H1 (cell line): ENCODE measurements at regions not wholly inside any gene's neighbourhood (a gene's known extent, or its start where the extent isn't known, plus 50 kb on each side); places are given as distances from the start of the nearest gene placed in this dataset.

ENCODE experiments used
- CTCF ChIA-PET: fragments of 300-600 bp; sonication (Branson Sonifier 250); formaldehyde crosslinking; loops from one replicate; lab custom pipeline; 2021; ENCODE audit not compliant: partially characterized antibody; lab: Charles Lee
- POLR2A ChIA-PET: fragments of 300-600 bp; sonication (Branson Sonifier 250); formaldehyde crosslinking; loops from one replicate; lab custom pipeline; 2021; ENCODE audit warnings: inconsistent platforms; ENCODE audit not compliant: partially characterized antibody; lab: Charles Lee
- DNase-seq, 2 experiments: peaks; one replicate each; pipeline versions ENCODE4 v3.0.0 to v3.0.0-alpha.2; 2010 to 2022; ENCODE audit warnings: low spot score in 2 of 2, low read depth in 1 of 2, mixed read lengths in 1 of 2
- FAIRE-seq: peaks from 2 replicates; lab custom pipeline; 2011; peaks lifted over from hg19 to GRCh38; lab: Jason Lieb, UNC
- H2AFZ ChIP-seq: 2 replicates; pipeline ENCODE4 v1.8.1; 2012; ENCODE audit warnings: low read length, inconsistent platforms
- H2AK5ac ChIP-seq: 2 replicates; pipeline ENCODE4 v1.6.1; 2013; ENCODE audit warnings: low read depth, low read length
- H2BK120ac ChIP-seq: replicated peaks from 2 replicates; pipeline ENCODE3; 2013; ENCODE audit warnings: low read depth, low read length, inconsistent platforms
- H2BK12ac ChIP-seq: 2 replicates; pipeline ENCODE4 v1.6.1; 2013; ENCODE audit warnings: low read depth, low read length
- H2BK15ac ChIP-seq: 2 replicates; pipeline ENCODE4 v1.6.1; 2013; ENCODE audit warnings: low read length
- H2BK20ac ChIP-seq: 2 replicates; pipeline ENCODE4 v1.6.1; 2013; ENCODE audit warnings: low read length
- H2BK5ac ChIP-seq: 2 replicates; pipeline ENCODE4 v1.6.1; 2013; ENCODE audit warnings: low read depth, low read length
- H3K14ac ChIP-seq: 2 replicates; pipeline ENCODE4 v1.6.1; 2013; ENCODE audit warnings: inconsistent platforms; ENCODE audit not compliant: insufficient read length
- H3K18ac ChIP-seq: 2 replicates; pipeline ENCODE4 v1.6.1; 2013; ENCODE audit warnings: low read length; ENCODE audit errors: extremely low read depth
- H3K23ac ChIP-seq: 2 replicates; pipeline ENCODE4 v1.6.1; 2013; ENCODE audit warnings: inconsistent platforms; ENCODE audit not compliant: insufficient read length
- H3K23me2 ChIP-seq: 2 replicates; pipeline ENCODE4 v1.6.1; 2013; ENCODE audit warnings: low read depth, low read length
- H3K27ac ChIP-seq: 2 replicates; pipeline ENCODE4 v1.6.1; 2011; ENCODE audit warnings: low read depth, low read length, inconsistent platforms
- H3K27me3 ChIP-seq, 4 experiments: replicated peaks in 1 of 4; 1 replicate in 1 of 4; 2 replicates in 3 of 4; pipeline versions ENCODE4 v1.6.1 to v1.8.1; 2011 to 2013; ENCODE audit warnings: low read length in 3 of 4, mild to moderate bottlenecking in 3 of 4, inconsistent platforms in 2 of 4, mixed read lengths in 2 of 4, moderate library complexity in 1 of 4; ENCODE audit not compliant: control insufficient read depth in 3 of 4, insufficient read depth in 3 of 4; ENCODE audit errors: extremely low read depth in 1 of 4
- H3K36me3 ChIP-seq, 4 experiments: 2 replicates each; pipeline versions ENCODE4 v1.6.1 to v1.8.1; 2011 to 2013; ENCODE audit warnings: mild to moderate bottlenecking in 4 of 4, low read length in 3 of 4, moderate library complexity in 2 of 4, control low read depth in 1 of 4, inconsistent platforms in 1 of 4; ENCODE audit not compliant: insufficient read depth in 4 of 4, control insufficient read depth in 2 of 4
- H3K4ac ChIP-seq: replicated peaks from 2 replicates; pipeline ENCODE3; 2013; ENCODE audit warnings: low read length, low read depth, mixed read lengths, inconsistent platforms; ENCODE audit not compliant: insufficient read length
- H3K4me1 ChIP-seq, 4 experiments: replicated peaks in 1 of 4; 1 replicate in 1 of 4; 2 replicates in 3 of 4; pipeline versions ENCODE4 v1.6.1 to v1.8.1; 2011 to 2013; ENCODE audit warnings: low read length in 3 of 4, inconsistent platforms in 2 of 4, mixed read lengths in 1 of 4; ENCODE audit not compliant: insufficient read depth in 4 of 4, control insufficient read depth in 3 of 4
- H3K4me2 ChIP-seq, 2 experiments: 2 replicates each; pipeline versions ENCODE4 v1.6.1 to v1.8.1; 2011 to 2013; ENCODE audit warnings: low read depth in 2 of 2, low read length in 2 of 2, control low read depth in 1 of 2, inconsistent platforms in 1 of 2, mild to moderate bottlenecking in 1 of 2; ENCODE audit not compliant: insufficient read depth in 1 of 2
- H3K4me3 ChIP-seq, 4 experiments: fragments of 200-600, 300-600 bp in 1 of 4; sonication (generic), shearing (Covaris generic), sonication (Bioruptor Twin) in 1 of 4; 2 replicates each; pipeline versions ENCODE4 v1.5.1 to v1.8.1; 2011 to 2016; ENCODE audit warnings: low read length in 4 of 4, low read depth in 3 of 4, control low read depth in 2 of 4, inconsistent platforms in 2 of 4, mild to moderate bottlenecking in 2 of 4, mixed read lengths in 1 of 4, moderate library complexity in 1 of 4; ENCODE audit not compliant: insufficient read depth in 2 of 4; ENCODE audit errors: extremely low read depth in 1 of 4
- H3K56ac ChIP-seq: replicated peaks from 2 replicates; pipeline ENCODE3; 2013; ENCODE audit warnings: low read depth, mild to moderate bottlenecking, mixed read lengths, low read length, inconsistent platforms; ENCODE audit not compliant: insufficient read length
- H3K79me1 ChIP-seq: 2 replicates; pipeline ENCODE4 v1.6.1; 2013; ENCODE audit warnings: low read depth, low read length, control low read depth
- H3K79me2 ChIP-seq, 2 experiments: 2 replicates each; pipeline versions ENCODE4 v1.6.1 to v1.8.1; 2012 to 2013; ENCODE audit warnings: low read length in 2 of 2, mild to moderate bottlenecking in 2 of 2, inconsistent platforms in 1 of 2; ENCODE audit not compliant: insufficient read depth in 2 of 2, control insufficient read depth in 1 of 2
- H3K9ac ChIP-seq, 4 experiments: replicated peaks in 1 of 4; 1 replicate in 1 of 4; 2 replicates in 3 of 4; pipeline versions ENCODE4 v1.6.1 to v1.8.1; 2011 to 2013; ENCODE audit warnings: low read depth in 3 of 4, low read length in 3 of 4, control low read depth in 2 of 4, mild to moderate bottlenecking in 2 of 4, moderate library complexity in 2 of 4, inconsistent platforms in 1 of 4; ENCODE audit errors: extremely low read depth in 1 of 4
- H3K9me3 ChIP-seq, 2 experiments: 2 replicates each; pipeline versions ENCODE4 v1.6.1 to v1.8.1; 2012 to 2013; ENCODE audit warnings: mild to moderate bottlenecking in 2 of 2, moderate library complexity in 2 of 2, control low read depth in 1 of 2, inconsistent platforms in 1 of 2, low read depth in 1 of 2, low read length in 1 of 2, mixed read lengths in 1 of 2; ENCODE audit not compliant: insufficient read depth in 2 of 2
- H4K20me1 ChIP-seq, 2 experiments: replicated peaks in 1 of 2; 2 replicates each; pipeline versions ENCODE3 to v1.8.1; 2011 to 2013; ENCODE audit warnings: inconsistent platforms in 2 of 2, low read length in 2 of 2, mild to moderate bottlenecking in 1 of 2; ENCODE audit not compliant: insufficient read depth in 2 of 2, control insufficient read depth in 1 of 2
- H4K5ac ChIP-seq: 2 replicates; pipeline ENCODE4 v1.6.1; 2013; ENCODE audit warnings: low read length, low read depth, mixed read lengths, inconsistent platforms; ENCODE audit not compliant: insufficient read length
- H4K8ac ChIP-seq: 2 replicates; pipeline ENCODE4 v1.8.0; 2013; ENCODE audit warnings: mild to moderate bottlenecking, moderate library complexity, low read length, inconsistent platforms; ENCODE audit not compliant: insufficient read depth; ENCODE audit errors: extremely low read depth
- H4K91ac ChIP-seq: replicated peaks from 2 replicates; pipeline ENCODE3; 2013; ENCODE audit warnings: low read length, mixed read lengths, inconsistent platforms; ENCODE audit not compliant: insufficient read length
- BACH1 ChIP-seq: IDR thresholded peaks from 2 replicates; pipeline ENCODE4 v1.6.1; 2012; ENCODE audit warnings: low read length, improper control_type of control experiment
- CBX5 ChIP-seq: fragments of 300-800, 300-1000 bp; sonication (generic); IDR thresholded peaks from 2 replicates; pipeline ENCODE4 v1.7.1; 2016; ENCODE audit warnings: antibody characterized with exemption, low read length, low read depth
- GTF2F1 ChIP-seq: IDR thresholded peaks from 2 replicates; pipeline ENCODE4 v1.6.1; 2012; ENCODE audit warnings: low read depth, low read length, improper control_type of control experiment, borderline replicate concordance
- POLR2A ChIP-seq, 2 experiments: IDR thresholded peaks; 1 replicate in 1 of 2; 2 replicates in 1 of 2; pipeline ENCODE4 v1.6.1; 2011; ENCODE audit warnings: low read depth in 2 of 2, low read length in 2 of 2, mild to moderate bottlenecking in 2 of 2; ENCODE audit errors: control extremely low read depth in 1 of 2
- RFX5 ChIP-seq: IDR thresholded peaks from 2 replicates; pipeline ENCODE4 v1.6.1; 2011; ENCODE audit warnings: low read depth, low read length, improper control_type of control experiment, borderline replicate concordance
- SP1 ChIP-seq: IDR thresholded peaks from 2 replicates; pipeline ENCODE4 v1.6.1; 2011; ENCODE audit warnings: low read depth, low read length
- WGBS, 2 experiments: shearing (Covaris generic) in 1 of 2; methylation state at CpG; one replicate each; pipeline versions ENCODE4 v1.1.6 to v1.1.7; 2013 to 2015; ENCODE audit warnings: low lambda C conversion rate in 2 of 2, mixed read lengths in 2 of 2, inconsistent platforms in 1 of 2, low coverage in 1 of 2, missing lambda C conversion rate in 1 of 2; ENCODE audit not compliant: insufficient replicate concordance in 2 of 2, insufficient coverage in 1 of 2, insufficient read length in 1 of 2; ENCODE audit errors: extremely low coverage in 1 of 2, missing lambda C conversion rate in 1 of 2; 5-methylcytosine and 5-hydroxymethylcytosine counted together

DNA sequence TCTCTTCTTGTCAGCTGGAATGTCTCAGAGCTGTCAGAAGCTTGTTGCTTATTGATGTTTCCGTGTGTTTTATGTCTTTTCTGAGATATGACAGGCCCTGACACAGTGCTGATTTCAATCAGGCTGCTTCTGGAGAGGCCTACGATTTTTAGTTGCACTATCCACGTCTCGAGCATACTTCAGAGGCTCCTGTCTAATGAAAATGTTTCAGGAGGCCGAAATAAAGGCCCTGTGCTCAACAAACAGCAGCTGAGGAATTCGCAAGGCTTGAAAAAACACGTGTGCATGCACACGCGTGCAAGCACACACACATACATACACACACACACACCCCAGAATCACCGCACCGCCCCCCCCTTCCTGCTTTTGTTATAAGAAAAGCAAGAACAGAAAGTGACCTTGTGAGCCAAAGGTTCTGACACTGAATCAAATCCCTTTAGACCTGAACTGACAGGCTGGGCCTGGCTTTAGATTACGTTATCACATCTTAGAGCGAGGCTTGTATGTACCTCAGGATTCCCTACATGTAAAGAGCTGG is 296.6 kb downstream of the NR2F2 start:
- Histone ChIP-seq H3K18ac (no peak overlapping the region), H3K4ac (no peak overlapping the region), H3K9me3 (no peaks in the 10 kb centered on the region), H3K4me3 (no peak overlapping the region), H2BK20ac (no peak overlapping the region), H2AFZ (no peak overlapping the region), H4K8ac (no peak overlapping the region), H2BK15ac (no peak overlapping the region), H3K27me3 (no peaks in the 10 kb centered on the region; a peak in 1 of 7 replicates), H2BK5ac (no peak overlapping the region), H4K91ac (no peak overlapping the region), H2AK5ac (no peak overlapping the region), H4K20me1 (no peaks in the 10 kb centered on the region), H3K56ac (no peak overlapping the region), H3K4me1 (no peaks in the 10 kb centered on the region), H3K4me2 (no peak overlapping the region), H3K23me2 (no peaks in the 10 kb centered on the region; the same call in 1 of the 2 replicates), H3K23ac (no peak overlapping the region), H3K14ac (no peak overlapping the region), H3K79me1 (no peaks in the 10 kb centered on the region), H2BK120ac (no peak overlapping the region), H3K36me3 (no peaks in the 10 kb centered on the region), H2BK12ac (no peak overlapping the region), H3K27ac (no peak overlapping the region), H4K5ac (no peak overlapping the region), H3K9ac (no peak overlapping the region), H3K79me2 (no peaks in the 10 kb centered on the region)
- ChIA-PET POLR2A (interaction anchor here (0.6 kb wide), 1 partner anchor 10 kb away, joined by 3 read pairs; no protein-coding TSS in a partner anchor), CTCF (interaction anchor here (0.6 to 0.9 kb wide), 2 partner anchors 164 to 618 kb away, joined by 3 read pairs; no protein-coding TSS in a partner anchor)
- TF ChIP-seq POLR2A (IDR thresholded peaks at IDR 0.05; ENCODE audit: control extremely low read depth in 1 of 2, low read depth in 2 of 2, low read length in 2 of 2) (no peak), GTF2F1 (no peak), CBX5 (no peak), SP1 (no peak), BACH1 (no peak), RFX5 (no peak)
- FAIRE-seq (no peak), DNase-seq (no peak)
- WGBS, 2 experiments: 94% methylated on average over 13 of the region's 13 CpGs; no CpG with 5 or more reads in 1 of the 2 experiments
